IMR-90 (cell line): ENCODE measurements at regions not wholly inside any gene's neighbourhood (a gene's known extent, or its start where the extent isn't known, plus 50 kb on each side); places are given as distances from the start of the nearest gene placed in this dataset.

Source experiments
- ATAC-seq: fragments of 200-7000 bp; cut with Tn5 transposase; 2 replicates; pipeline ENCODE4 v1.9.1; 2020; ENCODE audit warnings: low read depth, mild to moderate bottlenecking, moderate library complexity
- BruUV-seq: library from RNA; stranded (reverse); fragments of 400-500 nt; replicated peaks from 2 replicates; lab custom pipeline; 2021; lab: Mats Ljungman, UMichigan
- CTCF ChIA-PET: fragments of 300-600 bp; formaldehyde crosslinking; extraction: SDS; loops from one replicate; lab custom pipeline; 2021; ENCODE audit warnings: antibody characterized with exemption; lab: Yijun Ruan, JAX
- POLR2A ChIA-PET: fragments of 300-600 bp; sonication (Branson Sonifier 250); formaldehyde crosslinking; loops from one replicate; lab custom pipeline; 2022; ENCODE audit warnings: antibody characterized with exemption; ENCODE audit not compliant: unreplicated experiment; lab: Charles Lee
- DNase-seq: peaks from one replicate; pipeline ENCODE4 v3.0.0; 2013
- H2AFZ ChIP-seq: replicated peaks from 2 replicates; pipeline ENCODE3; 2013; ENCODE audit warnings: low read length, mild to moderate bottlenecking; ENCODE audit not compliant: poor library complexity
- H2AK5ac ChIP-seq: 2 replicates; pipeline ENCODE4 v1.6.1; 2013; ENCODE audit warnings: low read depth, low read length, inconsistent platforms
- H2AK9ac ChIP-seq: replicated peaks from 2 replicates; pipeline ENCODE3; 2013; ENCODE audit warnings: mild to moderate bottlenecking, low read depth, low read length, moderate library complexity; ENCODE audit not compliant: poor library complexity
- H2BK120ac ChIP-seq: 2 replicates; pipeline ENCODE4 v1.6.1; 2013; ENCODE audit warnings: low read depth, low read length, inconsistent platforms
- H2BK15ac ChIP-seq: 3 replicates; pipeline ENCODE4 v1.6.1; 2013; ENCODE audit warnings: low read depth, low read length, inconsistent platforms
- H2BK20ac ChIP-seq: 2 replicates; pipeline ENCODE4 v1.6.1; 2013; ENCODE audit warnings: low read depth, mild to moderate bottlenecking, inconsistent platforms, low read length, moderate library complexity
- H2BK5ac ChIP-seq: 2 replicates; pipeline ENCODE4 v1.6.1; 2013; ENCODE audit warnings: mild to moderate bottlenecking, low read depth, low read length, inconsistent platforms; ENCODE audit not compliant: poor library complexity, severe bottlenecking
- H3K14ac ChIP-seq: replicated peaks from 2 replicates; pipeline ENCODE4 v1.6.1; 2013; ENCODE audit warnings: low read depth, low read length, inconsistent platforms
- H3K18ac ChIP-seq: 2 replicates; pipeline ENCODE4 v1.6.1; 2013; ENCODE audit warnings: low read depth, low read length, control low read depth
- H3K23ac ChIP-seq: 2 replicates; pipeline ENCODE4 v1.6.1; 2013; ENCODE audit warnings: low read depth, low read length, inconsistent platforms
- H3K27ac ChIP-seq: 2 replicates; pipeline ENCODE4 v1.5.1; 2013; ENCODE audit warnings: mild to moderate bottlenecking, control low read depth, low read length; ENCODE audit not compliant: insufficient read depth
- H3K27me3 ChIP-seq: 2 replicates; pipeline ENCODE4 v1.6.1; 2013; ENCODE audit warnings: low read length; ENCODE audit not compliant: control insufficient read depth, insufficient read depth
- H3K36me3 ChIP-seq: 2 replicates; pipeline ENCODE4 v1.6.1; 2013; ENCODE audit warnings: low read length, mixed read lengths; ENCODE audit not compliant: control insufficient read depth, insufficient read depth
- H3K4ac ChIP-seq: 2 replicates; pipeline ENCODE4 v1.6.1; 2013; ENCODE audit warnings: low read depth, low read length, inconsistent platforms
- H3K4me1 ChIP-seq: 2 replicates; pipeline ENCODE4 v1.6.1; 2013; ENCODE audit warnings: low read length, mixed read lengths; ENCODE audit not compliant: control insufficient read depth, insufficient read depth
- H3K4me2 ChIP-seq: 2 replicates; pipeline ENCODE4 v1.6.1; 2013; ENCODE audit warnings: low read depth, mild to moderate bottlenecking, control low read depth, low read length, moderate library complexity
- H3K4me3 ChIP-seq: 2 replicates; pipeline ENCODE4 v1.5.1; 2013; ENCODE audit warnings: low read depth, mild to moderate bottlenecking, control low read depth, low read length, moderate library complexity; ENCODE audit not compliant: insufficient read depth
- H3K56ac ChIP-seq: 2 replicates; pipeline ENCODE4 v1.6.1; 2013; ENCODE audit warnings: low read length, inconsistent platforms; ENCODE audit not compliant: insufficient read depth; ENCODE audit errors: extremely low read depth
- H3K79me1 ChIP-seq, 2 experiments: 2 replicates each; pipeline ENCODE4 v1.6.1; 2013; ENCODE audit warnings: low read length in 2 of 2, inconsistent platforms in 1 of 2, low read depth in 1 of 2
- H3K9ac ChIP-seq: 2 replicates; pipeline ENCODE4 v1.6.1; 2013; ENCODE audit warnings: low read depth, low read length, control low read depth
- H3K9me1 ChIP-seq: 2 replicates; pipeline ENCODE4 v1.6.1; 2013; ENCODE audit warnings: low read length, inconsistent platforms; ENCODE audit not compliant: insufficient read depth
- H3K9me3 ChIP-seq: 2 replicates; pipeline ENCODE4 v1.6.1; 2013; ENCODE audit warnings: low read length; ENCODE audit not compliant: control insufficient read depth, insufficient read depth
- H4K20me1 ChIP-seq: 2 replicates; pipeline ENCODE4 v1.6.1; 2013; ENCODE audit warnings: low read length, inconsistent platforms; ENCODE audit not compliant: insufficient read depth
- H4K5ac ChIP-seq: 2 replicates; pipeline ENCODE4 v1.6.1; 2013; ENCODE audit warnings: mild to moderate bottlenecking, low read depth, low read length, control low read depth
- H4K8ac ChIP-seq, 2 experiments: 2 replicates each; pipeline ENCODE4 v1.6.1; 2013; ENCODE audit warnings: low read depth in 2 of 2, low read length in 2 of 2, control low read depth in 1 of 2, inconsistent platforms in 1 of 2
- H4K91ac ChIP-seq: 2 replicates; pipeline ENCODE4 v1.6.1; 2013; ENCODE audit warnings: low read depth, low read length, inconsistent platforms; ENCODE audit not compliant: insufficient read depth
- BHLHE40 ChIP-seq: fragments of 150-350 bp; IDR thresholded peaks from 2 replicates; pipeline ENCODE4 v1.6.1; 2016; ENCODE audit warnings: mild to moderate bottlenecking, low read depth, low read length
- CEBPB ChIP-seq: IDR thresholded peaks from 2 replicates; pipeline ENCODE4 v1.6.1; 2012; ENCODE audit warnings: low read depth, low read length, improper control_type of control experiment
- CHD1 ChIP-seq: IDR thresholded peaks from 2 replicates; pipeline ENCODE4 v1.6.1; 2012; ENCODE audit warnings: low read depth, low read length, improper control_type of control experiment
- FOS ChIP-seq: fragments of 150-350 bp; IDR thresholded peaks from 2 replicates; pipeline ENCODE4 v1.6.1; 2016; ENCODE audit warnings: low read depth, low read length
- MAFK ChIP-seq: IDR thresholded peaks from 2 replicates; pipeline ENCODE4 v1.6.1; 2012; ENCODE audit warnings: low read depth, low read length, improper control_type of control experiment
- MAZ ChIP-seq: IDR thresholded peaks from 2 replicates; pipeline ENCODE4 v1.6.1; 2012; ENCODE audit warnings: low read depth, mild to moderate bottlenecking, low read length, improper control_type of control experiment, moderate library complexity, borderline replicate concordance
- MXI1 ChIP-seq: IDR thresholded peaks from 2 replicates; pipeline ENCODE4 v1.6.1; 2012; ENCODE audit warnings: low read depth, mild to moderate bottlenecking, low read length, moderate library complexity, borderline replicate concordance
- NFE2L2 ChIP-seq: fragments of 150-350 bp; IDR thresholded peaks from 2 replicates; pipeline ENCODE4 v1.6.1; 2016; ENCODE audit warnings: low read depth, mild to moderate bottlenecking, low read length
- POLR2A ChIP-seq: IDR thresholded peaks from 2 replicates; pipeline ENCODE4 v1.6.1; 2012; ENCODE audit warnings: mild to moderate bottlenecking, low read depth, low read length
- RAD21 ChIP-seq: IDR thresholded peaks from 2 replicates; pipeline ENCODE4 v1.6.1; 2012; ENCODE audit warnings: low read length, improper control_type of control experiment
- RCOR1 ChIP-seq: IDR thresholded peaks from 2 replicates; pipeline ENCODE4 v1.6.1; 2012; ENCODE audit warnings: mild to moderate bottlenecking, low read length, improper control_type of control experiment; ENCODE audit not compliant: insufficient replicate concordance
- RFX5 ChIP-seq: IDR thresholded peaks from 2 replicates; pipeline ENCODE4 v1.8.0; 2012; ENCODE audit warnings: low read depth, mild to moderate bottlenecking, low read length, moderate library complexity
- SMC3 ChIP-seq: fragments of 150-350 bp; IDR thresholded peaks from 2 replicates; pipeline ENCODE4 v1.6.1; 2016; ENCODE audit warnings: low read depth, mild to moderate bottlenecking, antibody characterized with exemption, low read length, moderate library complexity
- WGBS, 2 experiments: methylation state at CpG; one replicate each; pipeline versions ENCODE4 v1.1.5 to v1.1.7; 2013; ENCODE audit warnings: missing lambda C conversion rate in 2 of 2; ENCODE audit not compliant: insufficient read length in 1 of 2; ENCODE audit errors: extremely low coverage in 2 of 2; 5-methylcytosine and 5-hydroxymethylcytosine counted together
- dilution Hi-C: fragments of 300-500 bp; cut with HindIII; formaldehyde crosslinking; loops from one replicate; pipeline ENCODE4 v1.14.3; 2018; ENCODE audit warnings: low sequenced_read_pairs; ENCODE audit not compliant: unreplicated experiment
- in situ Hi-C: fragments of 300-500 bp; cut with MboI; formaldehyde crosslinking; loops from 3 replicates; pipeline ENCODE4 v1.14.3; 2019; ENCODE audit warnings: low sequenced_read_pairs, inconsistent platforms, mixed read lengths
- intact Hi-C: fragments of 100-400 bp; cut with micrococcal nuclease; formaldehyde crosslinking; loops from 2 replicates; pipeline ENCODE4 v1.10.0; 2022
- TF ChIP-seq, protein P1 (sequence below): fragments of 150-350 bp; IDR thresholded peaks from 2 replicates; pipeline ENCODE4 v1.6.1; 2016; ENCODE audit warnings: low read depth, mild to moderate bottlenecking, low read length, moderate library complexity, borderline replicate concordance
- TF ChIP-seq, protein P2 (sequence below): fragments of 150-350 bp; IDR thresholded peaks from 2 replicates; pipeline ENCODE4 v1.6.1; 2017; ENCODE audit warnings: mild to moderate bottlenecking, antibody characterized with exemption, low read length, low read depth
- TF ChIP-seq, protein P3 (sequence below): conservative IDR thresholded peaks from 2 replicates; pipeline ENCODE4 v1.5.1; 2012; ENCODE audit warnings: mild to moderate bottlenecking, low read depth, low read length, improper control_type of control experiment

DNA sequence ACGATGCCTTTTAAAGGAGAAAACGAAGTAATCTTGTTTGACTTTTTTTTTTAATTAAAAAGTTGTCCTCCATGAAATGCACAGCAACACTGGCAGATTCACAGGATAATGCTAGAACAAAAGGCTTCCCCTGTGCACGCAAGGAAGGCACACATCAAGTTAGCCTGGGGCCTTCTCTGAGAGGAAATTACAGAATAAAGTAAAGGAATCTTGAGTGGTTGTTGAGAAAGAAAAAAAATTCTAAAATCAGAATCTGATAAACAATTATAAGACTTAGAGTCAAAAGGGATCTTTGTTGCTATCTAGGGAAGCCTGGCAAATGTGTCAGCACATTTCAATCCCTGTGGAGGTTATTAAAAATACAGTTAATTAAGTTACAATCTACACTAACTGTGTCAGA is 946.0 kb downstream of the IGSF11 start:
- Histone ChIP-seq H3K18ac (no peak overlapping the region), H3K27me3 (no peaks in the 10 kb centered on the region), H2AFZ (no peak overlapping the region), H3K27ac (no peak overlapping the region), H3K9ac (no peak overlapping the region), H3K4me3 (no peak overlapping the region), H3K4me2 (no peak overlapping the region), H3K4ac (no peak overlapping the region), H2AK5ac (no peak overlapping the region), H3K14ac (no peak overlapping the region), H3K9me1 (no peaks in the 10 kb centered on the region), H2AK9ac (no peak overlapping the region), H4K91ac (no peak overlapping the region), H2BK15ac (no peak overlapping the region), H4K8ac (no peak overlapping the region), H4K5ac (no peak overlapping the region), H3K23ac (no peak overlapping the region), H3K56ac (no peak overlapping the region), H4K20me1 (no peaks in the 10 kb centered on the region), H3K9me3 (peaks cover 5% of the 10 kb centered on the region), H2BK120ac (no peak overlapping the region), H2BK5ac (no peak overlapping the region), H2BK20ac (no peak overlapping the region), H3K36me3 (no peaks in the 10 kb centered on the region), H3K79me1 (no peaks in the 10 kb centered on the region), H3K4me1 (no peaks in the 10 kb centered on the region)
- intact Hi-C loops (no loop called here), dilution Hi-C loops (no loop called here), in situ Hi-C loops (no loop called here)
- no peak for TF ChIP-seq RCOR1
- TF ChIP-seq RFX5: no peak
- no peak for TF ChIP-seq MAFK
- TF ChIP-seq CEBPB: no peak
- TF ChIP-seq SMC3: no peak
- TF ChIP-seq CHD1: no peak
- no peak for TF ChIP-seq MAZ
- TF ChIP-seq MXI1: no peak
- no peak for TF ChIP-seq RAD21
- TF ChIP-seq BHLHE40: no peak
- TF ChIP-seq, protein P1, sequence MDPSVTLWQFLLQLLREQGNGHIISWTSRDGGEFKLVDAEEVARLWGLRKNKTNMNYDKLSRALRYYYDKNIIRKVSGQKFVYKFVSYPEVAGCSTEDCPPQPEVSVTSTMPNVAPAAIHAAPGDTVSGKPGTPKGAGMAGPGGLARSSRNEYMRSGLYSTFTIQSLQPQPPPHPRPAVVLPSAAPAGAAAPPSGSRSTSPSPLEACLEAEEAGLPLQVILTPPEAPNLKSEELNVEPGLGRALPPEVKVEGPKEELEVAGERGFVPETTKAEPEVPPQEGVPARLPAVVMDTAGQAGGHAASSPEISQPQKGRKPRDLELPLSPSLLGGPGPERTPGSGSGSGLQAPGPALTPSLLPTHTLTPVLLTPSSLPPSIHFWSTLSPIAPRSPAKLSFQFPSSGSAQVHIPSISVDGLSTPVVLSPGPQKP: no peak
- TF ChIP-seq POLR2A: no peak
- TF ChIP-seq FOS: no peak
- TF ChIP-seq NFE2L2: no peak
- TF ChIP-seq, protein P2, sequence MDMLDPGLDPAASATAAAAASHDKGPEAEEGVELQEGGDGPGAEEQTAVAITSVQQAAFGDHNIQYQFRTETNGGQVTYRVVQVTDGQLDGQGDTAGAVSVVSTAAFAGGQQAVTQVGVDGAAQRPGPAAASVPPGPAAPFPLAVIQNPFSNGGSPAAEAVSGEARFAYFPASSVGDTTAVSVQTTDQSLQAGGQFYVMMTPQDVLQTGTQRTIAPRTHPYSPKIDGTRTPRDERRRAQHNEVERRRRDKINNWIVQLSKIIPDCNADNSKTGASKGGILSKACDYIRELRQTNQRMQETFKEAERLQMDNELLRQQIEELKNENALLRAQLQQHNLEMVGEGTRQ: no peak
- TF ChIP-seq, protein P3, sequence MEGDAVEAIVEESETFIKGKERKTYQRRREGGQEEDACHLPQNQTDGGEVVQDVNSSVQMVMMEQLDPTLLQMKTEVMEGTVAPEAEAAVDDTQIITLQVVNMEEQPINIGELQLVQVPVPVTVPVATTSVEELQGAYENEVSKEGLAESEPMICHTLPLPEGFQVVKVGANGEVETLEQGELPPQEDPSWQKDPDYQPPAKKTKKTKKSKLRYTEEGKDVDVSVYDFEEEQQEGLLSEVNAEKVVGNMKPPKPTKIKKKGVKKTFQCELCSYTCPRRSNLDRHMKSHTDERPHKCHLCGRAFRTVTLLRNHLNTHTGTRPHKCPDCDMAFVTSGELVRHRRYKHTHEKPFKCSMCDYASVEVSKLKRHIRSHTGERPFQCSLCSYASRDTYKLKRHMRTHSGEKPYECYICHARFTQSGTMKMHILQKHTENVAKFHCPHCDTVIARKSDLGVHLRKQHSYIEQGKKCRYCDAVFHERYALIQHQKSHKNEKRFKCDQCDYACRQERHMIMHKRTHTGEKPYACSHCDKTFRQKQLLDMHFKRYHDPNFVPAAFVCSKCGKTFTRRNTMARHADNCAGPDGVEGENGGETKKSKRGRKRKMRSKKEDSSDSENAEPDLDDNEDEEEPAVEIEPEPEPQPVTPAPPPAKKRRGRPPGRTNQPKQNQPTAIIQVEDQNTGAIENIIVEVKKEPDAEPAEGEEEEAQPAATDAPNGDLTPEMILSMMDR: no peak
- DNase-seq (no peak), ATAC-seq (no peak)
- ChIA-PET CTCF (no interaction called here), POLR2A (no interaction called here)
- no CpG with 5 or more reads among the region's 3 CpGs for WGBS, 2 experiments
- no TSS peak for BruUV-seq
